ENCODE measurements at regions not wholly inside any gene's neighbourhood (a gene's known extent, or its start where the extent isn't known, plus 50 kb on each side); places are given as distances from the start of the nearest gene placed in this dataset.

DNA sequence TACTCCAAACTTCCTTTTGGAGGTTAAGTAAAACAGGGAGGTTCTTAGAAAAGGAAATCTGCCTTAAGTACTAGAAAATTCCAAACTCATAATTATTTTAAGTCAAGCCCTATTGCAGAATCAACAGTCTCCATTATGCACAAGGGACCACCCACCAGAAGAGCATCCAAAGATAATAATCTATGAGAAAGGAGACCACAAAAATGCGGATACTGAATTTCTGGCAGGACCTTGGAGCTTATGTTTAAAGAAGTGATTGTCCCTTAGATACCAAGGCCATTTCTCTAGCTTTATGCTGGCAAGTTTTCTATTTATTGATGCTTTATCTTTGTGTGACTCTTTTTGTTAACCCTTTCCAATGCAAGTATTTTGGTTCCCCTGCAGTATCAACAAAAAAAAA is 404.0 kb upstream of the MMADHC start:
- TF ChIP-seq, protein P1, sequence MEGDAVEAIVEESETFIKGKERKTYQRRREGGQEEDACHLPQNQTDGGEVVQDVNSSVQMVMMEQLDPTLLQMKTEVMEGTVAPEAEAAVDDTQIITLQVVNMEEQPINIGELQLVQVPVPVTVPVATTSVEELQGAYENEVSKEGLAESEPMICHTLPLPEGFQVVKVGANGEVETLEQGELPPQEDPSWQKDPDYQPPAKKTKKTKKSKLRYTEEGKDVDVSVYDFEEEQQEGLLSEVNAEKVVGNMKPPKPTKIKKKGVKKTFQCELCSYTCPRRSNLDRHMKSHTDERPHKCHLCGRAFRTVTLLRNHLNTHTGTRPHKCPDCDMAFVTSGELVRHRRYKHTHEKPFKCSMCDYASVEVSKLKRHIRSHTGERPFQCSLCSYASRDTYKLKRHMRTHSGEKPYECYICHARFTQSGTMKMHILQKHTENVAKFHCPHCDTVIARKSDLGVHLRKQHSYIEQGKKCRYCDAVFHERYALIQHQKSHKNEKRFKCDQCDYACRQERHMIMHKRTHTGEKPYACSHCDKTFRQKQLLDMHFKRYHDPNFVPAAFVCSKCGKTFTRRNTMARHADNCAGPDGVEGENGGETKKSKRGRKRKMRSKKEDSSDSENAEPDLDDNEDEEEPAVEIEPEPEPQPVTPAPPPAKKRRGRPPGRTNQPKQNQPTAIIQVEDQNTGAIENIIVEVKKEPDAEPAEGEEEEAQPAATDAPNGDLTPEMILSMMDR (IDR thresholded peaks at IDR 0.05): no peak
- TF ChIP-seq POLR2A (IDR thresholded peaks at IDR 0.05): no peak
- no peak for ATAC-seq
- Histone ChIP-seq H3K27ac (no peak overlapping the region), H3K9me3 (peaks cover 0 to 3% (median 0%) of the 10 kb centered on the region in 12 donors), H3K27me3 (no peaks in the 10 kb centered on the region), H3K4me3 (no peak overlapping the region), H3K36me3 (no peaks in the 10 kb centered on the region), H3K4me1 (peaks cover 0 to 46% (median 6%) of the 10 kb centered on the region in 12 donors)
- intact Hi-C loops (cut with DNase I): no loop called here
- DNase-seq: no peak
- WGBS, 4 donors: 37 to 65% (median 55%) methylated on average over 1 of the region's 1 CpG

DNA sequence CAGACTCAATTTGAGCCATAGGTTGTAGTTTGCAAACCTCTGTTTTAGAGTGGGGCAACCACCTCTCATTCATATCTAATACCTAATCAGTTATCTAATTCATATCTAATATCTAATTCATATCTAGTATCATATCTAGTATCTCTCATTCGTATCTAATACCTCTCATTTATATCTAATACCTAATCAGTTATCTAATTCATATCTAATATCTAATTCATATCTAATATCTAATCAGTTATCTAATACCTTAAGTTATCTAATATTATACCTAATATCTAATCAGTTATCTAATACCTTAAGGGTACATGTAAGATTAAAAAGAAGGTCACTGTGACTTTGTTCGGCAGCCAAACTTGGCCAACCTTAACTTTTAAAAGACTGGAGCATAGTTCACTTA is 403.4 kb upstream of the MMADHC start:
- Histone ChIP-seq H3K4me1 (peaks cover 0 to 46% (median 6%) of the 10 kb centered on the region in 12 donors), H3K4me3 (no peak overlapping the region), H3K36me3 (no peaks in the 10 kb centered on the region), H3K27ac (no peak overlapping the region), H3K9me3 (peaks cover 0 to 3% (median 0%) of the 10 kb centered on the region in 12 donors), H3K27me3 (no peaks in the 10 kb centered on the region)
- WGBS, 4 donors: 37 to 74% (median 53%) methylated on average over 2 of the region's 2 CpGs
- ATAC-seq (no peak), DNase-seq (no peak)
- no peak for TF ChIP-seq POLR2A (IDR thresholded peaks at IDR 0.05)
- TF ChIP-seq, protein P1 (IDR thresholded peaks at IDR 0.05): no peak
- intact Hi-C loops (cut with DNase I): no loop called here

DNA sequence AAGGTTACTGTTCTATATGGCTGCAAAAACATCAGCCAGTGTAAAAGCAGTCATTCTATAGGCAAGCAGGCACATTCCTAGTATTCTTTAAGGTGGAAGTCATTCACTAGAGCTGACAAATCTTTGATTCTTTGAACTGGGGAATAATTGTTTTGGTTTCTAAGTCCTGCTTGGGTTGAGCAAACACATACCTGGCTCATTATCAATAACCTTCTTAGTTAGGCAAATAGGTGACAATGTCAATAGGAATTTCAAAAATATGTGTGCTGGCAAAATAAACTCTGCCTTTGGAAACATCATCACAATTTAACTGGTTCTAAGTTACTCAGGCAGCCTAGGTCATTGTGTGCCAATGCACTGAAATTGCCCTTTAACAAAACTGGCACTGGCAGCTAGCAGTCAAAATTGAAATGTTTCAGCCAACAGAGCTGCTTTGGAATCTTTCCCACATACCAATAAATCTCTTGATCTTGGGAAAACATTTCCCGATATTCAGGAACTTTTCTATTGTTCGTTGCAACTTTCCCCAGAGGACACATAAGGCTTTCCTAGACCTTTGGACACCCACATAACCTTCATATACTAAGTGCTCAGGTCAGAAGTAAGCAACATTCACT is 402.0 kb upstream of the MMADHC start:
- 46 to 58% (median 50%) methylated on average over 2 of the region's 2 CpGs for WGBS, 4 donors
- DNase-seq (no peak), ATAC-seq (no peak)
- H3K9me3 ChIP-seq: peaks cover 0 to 4% (median 0%) of the 10 kb centered on the region in 12 donors
- H3K4me3 ChIP-seq: no peak overlapping the region
- intact Hi-C loops (cut with DNase I): no loop called here
- no peaks in the 10 kb centered on the region for H3K27me3 ChIP-seq
- H3K27ac ChIP-seq: no peak overlapping the region
- TF ChIP-seq POLR2A (IDR thresholded peaks at IDR 0.05): no peak
- TF ChIP-seq, protein P1 (IDR thresholded peaks at IDR 0.05): no peak
- H3K36me3 ChIP-seq: no peaks in the 10 kb centered on the region
- peaks cover 0 to 46% (median 6%) of the 10 kb centered on the region in 12 donors for H3K4me1 ChIP-seq

DNA sequence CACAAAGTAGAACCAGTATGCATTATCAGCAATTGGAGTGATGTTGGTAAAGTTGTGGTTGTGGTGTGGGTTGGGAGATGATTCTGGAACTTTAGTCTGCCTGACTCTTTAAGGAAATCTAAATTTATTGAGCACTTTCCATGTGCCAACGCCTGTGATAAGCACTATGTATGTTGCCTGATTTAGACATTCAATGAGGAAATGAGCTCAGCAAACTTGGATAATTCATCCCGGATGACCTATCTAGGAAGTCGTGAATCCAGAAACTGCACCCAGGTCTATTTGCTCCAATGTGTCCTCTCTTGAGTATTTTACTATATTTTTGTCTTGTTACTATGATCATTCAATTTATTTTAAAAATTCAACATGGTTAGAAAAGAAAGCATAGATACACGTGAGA is 400.8 kb upstream of the MMADHC start:
- intact Hi-C loops (cut with DNase I): no loop called here
- no peak for DNase-seq
- Histone ChIP-seq H3K4me1 (peaks cover 0 to 36% (median 6%) of the 10 kb centered on the region in 12 donors), H3K36me3 (no peaks in the 10 kb centered on the region), H3K9me3 (peaks cover 0 to 4% (median 0%) of the 10 kb centered on the region in 12 donors), H3K4me3 (no peak overlapping the region), H3K27me3 (no peaks in the 10 kb centered on the region), H3K27ac (no peak overlapping the region)
- no peak for ATAC-seq
- 38 to 57% (median 55%) methylated on average over 4 of the region's 4 CpGs for WGBS, 4 donors
- no peak for TF ChIP-seq POLR2A (IDR thresholded peaks at IDR 0.05)
- TF ChIP-seq, protein P1 (IDR thresholded peaks at IDR 0.05): no peak
